Fibroblast of skin of back (primary cell): ENCODE measurements at regions not wholly inside any gene's neighbourhood (a gene's known extent, or its start where the extent isn't known, plus 50 kb on each side); places are given as distances from the start of the nearest gene placed in this dataset.

Experiments used
- DNase-seq: peaks from one replicate; pipeline ENCODE4 v3.0.0-alpha.2; 2013

DNA sequence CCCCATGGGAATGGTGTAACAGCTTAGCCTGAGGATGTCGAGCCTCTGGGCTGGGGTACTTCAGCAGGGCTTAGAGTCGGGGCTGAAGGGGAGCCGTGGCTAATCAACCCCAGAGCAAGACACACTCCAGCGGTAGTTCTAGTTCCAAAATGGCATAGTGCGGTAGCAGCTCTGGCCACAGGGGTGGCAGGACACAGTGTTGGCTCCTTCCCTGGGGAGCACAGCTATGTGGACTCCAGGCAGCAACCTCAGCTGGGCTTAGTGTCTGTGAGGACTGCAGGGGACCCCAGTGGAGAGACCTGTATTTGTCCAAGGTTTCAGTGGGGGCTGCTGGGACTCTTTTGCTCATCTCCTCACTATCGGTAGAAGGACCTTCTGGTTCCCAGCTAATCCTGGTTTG, 70.8 kb upstream of the PCDH20 start:
- no peak for DNase-seq

GRCh38 chr13:61485128-61485765, 69.6 kb upstream of the PCDH20 start:
- no peak for DNase-seq

GRCh38 chr13:61477619-61478018, 62.0 kb upstream of the PCDH20 start:
- DNase-seq: no peak

DNA sequence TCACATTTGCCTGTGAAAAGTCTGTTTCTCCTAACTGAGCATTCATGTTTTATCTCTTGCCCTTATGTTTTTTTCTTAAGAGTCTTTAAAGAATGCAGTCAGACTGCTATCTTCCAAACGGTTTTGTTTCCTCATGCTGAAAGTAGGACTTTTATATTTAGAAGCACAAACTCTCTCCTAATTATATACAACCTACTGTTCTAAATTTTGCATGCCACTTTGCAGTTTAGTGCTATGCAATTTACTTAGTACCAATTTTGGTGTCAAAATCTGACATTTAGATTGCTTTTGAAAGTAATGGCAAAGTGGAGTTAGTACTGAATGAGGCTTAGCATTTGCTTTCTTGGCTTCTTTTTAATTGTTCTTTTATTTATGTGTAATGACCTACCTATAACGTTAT, 55.1 kb upstream of the PCDH20 start:
- DNase-seq: no peak

- DNase-seq: no peak
These were observed 50.6 kb upstream of the PCDH20 start for GRCh38 chr13:61466280-61466679.
